Left hindlimb (tissue), 1 donor: ENCODE measurements at regions not wholly inside any gene's neighbourhood (a gene's known extent, or its start where the extent isn't known, plus 50 kb on each side); places are given as distances from the start of the nearest gene placed in this dataset.

Experiments
- DNase-seq: peaks from one replicate; pipeline ENCODE4 v3.0.0-alpha.2; 2018

DNA sequence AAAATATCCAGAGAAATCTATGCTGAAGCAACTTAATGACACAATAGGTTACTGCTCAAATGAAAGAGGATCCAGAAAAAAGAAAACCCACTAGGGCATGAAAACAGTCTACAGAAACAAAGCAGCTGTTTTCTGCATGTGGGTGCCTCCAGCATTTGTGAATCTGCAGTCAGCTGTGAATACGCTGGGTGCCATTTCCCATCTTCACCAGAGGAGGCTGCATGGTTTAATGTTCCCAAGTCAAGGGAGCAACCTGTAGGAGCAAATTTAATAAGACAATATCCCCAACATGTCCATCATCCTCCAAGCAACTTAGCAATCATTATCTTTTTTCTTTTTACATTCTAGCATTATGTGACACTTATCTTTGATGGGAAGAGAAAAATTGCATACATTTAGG is 396.6 kb downstream of the BRINP2 start:
- DNase-seq = no peak

DNA sequence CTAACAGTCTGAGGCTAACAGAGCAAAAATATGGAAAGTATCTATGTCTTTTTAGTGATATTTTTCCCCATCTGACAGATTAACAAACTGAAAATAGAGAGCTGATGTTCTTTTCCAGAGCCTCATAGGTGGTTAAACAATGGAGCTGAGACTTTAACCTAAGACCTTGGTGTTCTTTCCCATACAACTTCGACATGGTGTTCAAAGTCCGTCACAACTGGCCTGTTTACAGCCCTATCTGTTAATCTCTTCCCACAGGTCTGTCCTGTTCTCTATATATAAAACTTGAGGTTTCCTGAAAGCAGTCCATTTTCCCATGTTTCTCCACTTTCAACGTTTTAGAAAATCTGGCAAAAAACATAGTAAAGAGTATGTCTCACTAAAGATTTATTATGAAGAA is 395.7 kb downstream of the BRINP2 start:
- no peak for DNase-seq

DNA sequence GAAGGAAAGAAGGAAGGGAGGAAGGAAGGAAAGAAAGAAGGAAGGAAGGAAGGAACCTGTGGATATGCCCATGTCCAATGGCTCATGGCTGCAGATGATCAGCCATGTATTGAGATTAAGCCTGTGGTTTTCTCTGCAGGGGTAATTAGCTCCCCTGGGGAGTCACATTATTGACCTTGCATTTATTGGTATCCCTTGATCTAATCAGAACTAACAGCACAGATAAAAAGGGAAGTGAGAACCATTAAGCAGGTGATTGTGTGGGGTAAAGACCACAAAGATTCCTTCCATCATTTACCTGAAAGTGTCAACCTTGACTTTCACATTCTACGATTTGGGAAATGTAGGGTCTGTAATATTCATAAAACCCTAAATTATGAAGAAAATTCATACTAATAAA is 390.7 kb downstream of the BRINP2 start:
- no peak for DNase-seq

DNA sequence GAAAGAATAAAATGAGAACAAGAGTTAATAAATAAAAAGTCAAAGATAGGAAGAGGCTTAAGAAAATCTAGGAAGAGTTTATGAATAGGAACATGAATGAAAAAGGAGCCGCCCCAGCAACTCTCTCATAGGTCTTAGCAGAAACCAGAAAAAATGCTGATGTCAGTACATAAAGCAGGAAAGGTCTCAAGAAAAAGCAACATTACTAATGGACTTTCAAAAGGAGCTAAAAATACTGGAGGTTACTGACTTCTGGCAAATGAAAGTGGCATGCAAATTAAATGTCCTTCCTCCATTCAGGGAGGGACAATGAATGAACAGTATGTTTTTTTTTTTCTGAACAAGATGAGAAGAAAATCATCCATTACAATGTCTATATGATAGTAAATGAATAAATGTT is 387.6 kb downstream of the BRINP2 start:
- DNase-seq = no peak

DNA sequence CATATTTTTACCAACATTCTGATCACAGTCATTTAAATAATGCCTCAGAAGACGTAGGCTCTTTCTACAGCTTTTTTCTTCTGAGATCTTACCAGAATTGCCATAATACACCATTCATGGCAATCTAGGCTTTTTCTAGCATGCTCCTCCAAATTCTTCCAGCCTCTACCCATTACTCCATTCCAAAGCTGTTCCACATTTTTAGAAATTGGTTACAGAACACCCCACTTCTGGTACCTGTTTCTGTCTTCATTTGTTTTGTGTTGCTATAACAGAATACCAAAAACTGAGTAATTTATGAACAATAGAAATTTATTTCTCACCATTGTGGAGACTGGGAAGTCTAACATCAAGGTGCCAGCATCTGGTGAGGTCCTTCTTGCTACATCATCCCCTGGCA is 385.4 kb downstream of the BRINP2 start:
- DNase-seq = no peak

DNA sequence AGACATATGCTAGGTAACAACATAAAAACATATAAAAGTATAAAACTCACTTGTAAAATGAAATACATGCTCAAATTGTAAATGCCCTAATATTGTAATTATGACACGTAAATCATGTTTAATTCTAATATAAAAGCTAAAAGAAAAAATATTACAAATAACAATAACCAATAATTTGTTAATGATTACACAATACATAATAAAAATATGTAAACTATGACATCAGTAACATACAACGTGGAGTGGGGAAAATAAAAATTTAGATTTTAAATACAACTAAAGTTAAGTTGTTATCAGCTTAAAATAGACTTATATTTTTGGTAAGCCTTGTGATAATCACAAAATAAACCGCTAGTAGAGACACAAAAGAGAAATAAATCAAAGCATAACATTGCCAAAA is 376.4 kb downstream of the BRINP2 start:
- no peak for DNase-seq

DNA sequence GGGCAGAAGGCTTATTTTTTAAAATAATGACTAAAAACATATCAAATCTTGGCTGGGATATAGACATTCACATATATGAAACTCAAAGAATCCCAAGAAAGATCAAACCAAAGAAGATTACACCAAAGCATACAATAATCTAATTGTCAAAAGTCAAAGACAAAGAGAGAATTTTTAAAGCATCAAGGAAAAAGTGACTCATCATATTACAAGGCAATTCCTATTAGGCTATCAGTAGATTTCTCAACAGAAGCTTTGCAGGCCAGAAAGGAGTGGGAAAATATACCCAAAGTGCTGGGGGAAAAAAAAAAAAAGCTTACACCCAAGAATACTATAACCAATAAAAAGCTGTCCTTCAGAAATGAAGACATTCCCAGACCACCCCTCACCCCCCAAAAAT is 375.6 kb downstream of the BRINP2 start:
- DNase-seq = no peak

DNA sequence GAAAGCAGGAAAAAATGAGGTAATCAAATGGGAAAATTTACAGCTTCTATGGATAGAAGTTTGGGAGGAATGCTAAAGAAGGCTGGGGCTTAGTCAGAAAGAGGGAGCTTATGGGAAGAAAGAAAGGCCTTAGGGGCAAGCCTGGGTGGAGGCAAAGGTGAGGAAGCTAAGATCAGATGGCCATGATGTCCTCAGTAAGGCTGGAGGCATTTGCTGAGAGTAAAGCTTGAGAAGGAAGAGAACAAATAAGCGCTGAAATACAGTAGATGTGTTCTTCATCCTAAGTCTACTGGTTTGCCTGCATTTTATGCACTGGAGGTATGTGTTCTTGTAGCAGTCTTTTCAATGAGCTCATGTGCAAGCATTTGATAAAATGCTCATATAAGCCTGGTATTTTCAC is 355.4 kb downstream of the BRINP2 start:
- no peak for DNase-seq

DNA sequence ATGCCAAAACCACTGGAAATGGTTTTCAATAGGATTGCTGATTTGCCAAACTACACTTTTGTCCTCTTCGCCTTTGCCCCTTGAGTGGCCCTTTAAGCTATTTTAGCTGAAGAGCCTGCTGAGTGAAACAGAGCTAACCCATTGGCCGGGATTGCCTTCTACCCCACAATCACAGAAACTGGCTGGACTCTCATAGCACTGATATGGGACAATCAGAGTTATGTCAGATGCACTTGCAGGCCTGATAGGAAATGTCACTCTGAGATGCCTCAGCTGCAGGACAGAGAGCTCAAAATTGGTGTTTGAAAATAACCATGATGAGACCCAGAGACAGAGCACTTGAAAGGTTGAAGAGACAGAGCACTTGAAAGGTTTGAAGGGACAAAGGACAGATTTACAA is 354.4 kb downstream of the BRINP2 start:
- DNase-seq = no peak

DNA sequence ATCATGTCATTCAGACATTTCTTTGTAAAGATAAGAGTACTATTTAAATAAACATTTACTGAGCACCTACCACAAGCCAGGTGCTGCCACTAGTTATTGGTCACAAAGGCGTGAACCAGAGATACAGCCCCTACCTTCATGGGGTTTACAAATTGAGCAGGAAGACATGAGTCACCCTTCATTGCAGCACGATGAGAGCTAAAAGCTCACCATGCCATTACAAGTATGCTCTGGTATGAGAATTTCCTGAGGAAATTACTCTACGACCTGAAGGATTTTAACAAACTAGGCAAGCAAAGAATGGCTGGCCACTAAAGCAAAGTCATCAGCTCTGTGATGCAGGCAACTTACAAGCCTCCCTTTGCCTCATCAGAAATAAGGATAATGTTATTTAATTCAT is 346.8 kb downstream of the BRINP2 start:
- DNase-seq = no peak

DNA sequence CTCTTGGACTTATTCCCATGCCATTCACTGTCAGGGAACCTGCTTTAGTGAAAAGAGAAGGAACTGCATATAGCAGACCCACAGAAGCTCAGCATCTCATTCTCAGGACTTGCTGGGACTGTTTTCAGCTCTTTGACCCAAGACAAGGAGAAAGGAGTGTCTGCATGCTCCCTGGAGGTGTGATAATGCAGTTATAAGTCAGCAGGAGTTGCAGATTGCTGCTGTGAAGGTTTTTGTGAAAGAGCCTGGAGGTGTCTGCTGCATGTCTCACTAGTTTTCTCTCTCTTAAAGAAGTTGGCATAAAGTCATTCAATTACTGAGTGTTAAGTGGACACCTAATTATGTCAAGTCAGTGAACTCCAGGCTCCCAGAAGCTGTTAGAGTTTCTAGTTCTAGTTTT is 343.4 kb downstream of the BRINP2 start:
- DNase-seq = no peak

DNA sequence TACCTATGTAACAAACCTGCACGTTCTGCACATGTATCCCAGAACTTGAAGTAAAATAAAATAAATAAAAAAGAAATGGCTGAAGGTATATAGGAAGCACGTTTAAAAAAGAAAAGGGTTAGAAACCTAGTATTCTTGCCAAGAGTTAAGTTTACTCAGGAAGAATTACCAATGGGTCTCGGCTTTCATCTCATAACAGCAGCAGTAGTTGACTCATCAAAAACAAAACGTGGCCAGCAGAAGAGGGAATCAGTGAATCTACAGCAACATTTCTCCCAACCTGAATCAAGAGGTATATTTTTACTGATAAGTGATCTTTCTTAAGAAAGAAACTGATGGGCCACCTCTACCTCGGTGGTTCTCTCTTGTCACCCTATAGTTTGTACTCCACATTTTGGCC is 340.3 kb downstream of the BRINP2 start:
- DNase-seq = no peak

DNA sequence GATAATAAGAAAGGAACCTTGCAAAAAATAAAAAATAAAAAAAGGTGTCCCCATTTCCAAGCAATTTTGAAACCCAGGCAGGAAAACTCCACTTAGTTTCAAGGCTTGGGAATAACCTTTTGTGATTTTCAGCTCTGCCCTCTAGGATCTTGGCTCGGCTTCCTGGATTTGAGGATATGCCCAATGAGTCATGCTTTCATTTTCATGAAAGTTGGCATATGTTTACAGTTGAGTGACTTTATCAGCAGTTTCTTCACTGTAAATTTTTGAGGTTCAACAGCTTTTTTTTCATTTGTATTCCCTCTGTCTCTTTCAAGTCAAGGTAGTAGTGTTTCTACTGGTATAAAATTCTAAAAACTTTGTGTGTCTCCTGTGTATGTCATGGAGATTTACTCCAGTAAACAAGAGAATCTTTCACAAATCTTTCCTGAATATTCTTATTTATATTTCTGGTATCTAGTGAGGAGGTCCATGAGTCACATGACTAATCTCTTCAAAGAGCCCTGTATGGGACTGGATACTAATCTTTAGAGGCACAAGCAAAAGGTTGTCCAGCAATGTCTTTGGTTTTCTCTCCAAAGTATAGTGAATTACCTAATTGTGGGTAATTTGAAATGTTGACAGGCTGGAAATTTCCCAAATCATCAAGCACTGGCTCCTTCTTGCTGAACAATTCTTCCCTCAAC is 335.3 kb downstream of the BRINP2 start:
- DNase-seq = no peak

DNA sequence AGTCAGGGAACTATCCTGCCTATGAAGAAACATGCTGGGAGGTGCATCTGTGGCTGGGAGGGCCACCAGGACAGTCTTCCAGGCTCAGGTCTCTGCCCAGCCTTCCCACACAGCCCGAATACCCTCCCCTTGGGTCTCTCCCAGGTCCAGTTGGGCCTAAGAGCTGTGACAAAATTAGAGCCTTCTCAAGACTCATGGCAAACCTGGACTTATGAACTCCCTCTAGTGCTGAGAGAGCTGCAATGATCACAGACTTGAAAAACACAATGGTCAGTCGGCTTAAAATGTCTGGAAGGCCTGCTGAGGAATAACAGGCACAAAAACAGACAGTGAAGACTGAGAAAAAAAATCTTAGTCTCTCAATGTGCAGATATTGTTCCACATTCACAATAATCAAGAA is 325.1 kb downstream of the BRINP2 start:
- no peak for DNase-seq

DNA sequence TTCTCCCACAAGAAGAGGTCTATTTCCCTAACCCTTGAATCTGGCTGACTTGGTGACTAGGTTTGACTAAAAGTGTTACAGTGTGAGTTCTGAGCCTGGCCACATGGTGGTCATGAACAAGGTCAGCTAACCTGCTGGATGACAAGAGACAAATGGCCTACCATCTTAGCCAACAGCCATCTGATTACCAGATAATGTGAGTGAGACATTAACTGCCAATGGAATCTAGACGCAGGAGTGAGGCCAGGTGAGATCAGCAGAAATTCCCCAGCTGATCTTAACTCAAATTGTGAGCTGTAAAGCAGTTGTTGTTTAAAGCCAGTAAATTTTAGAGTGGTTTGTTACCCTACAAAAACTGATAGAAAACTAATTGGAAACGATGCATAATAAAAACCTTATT is 320.0 kb downstream of the BRINP2 start:
- DNase-seq = no peak

DNA sequence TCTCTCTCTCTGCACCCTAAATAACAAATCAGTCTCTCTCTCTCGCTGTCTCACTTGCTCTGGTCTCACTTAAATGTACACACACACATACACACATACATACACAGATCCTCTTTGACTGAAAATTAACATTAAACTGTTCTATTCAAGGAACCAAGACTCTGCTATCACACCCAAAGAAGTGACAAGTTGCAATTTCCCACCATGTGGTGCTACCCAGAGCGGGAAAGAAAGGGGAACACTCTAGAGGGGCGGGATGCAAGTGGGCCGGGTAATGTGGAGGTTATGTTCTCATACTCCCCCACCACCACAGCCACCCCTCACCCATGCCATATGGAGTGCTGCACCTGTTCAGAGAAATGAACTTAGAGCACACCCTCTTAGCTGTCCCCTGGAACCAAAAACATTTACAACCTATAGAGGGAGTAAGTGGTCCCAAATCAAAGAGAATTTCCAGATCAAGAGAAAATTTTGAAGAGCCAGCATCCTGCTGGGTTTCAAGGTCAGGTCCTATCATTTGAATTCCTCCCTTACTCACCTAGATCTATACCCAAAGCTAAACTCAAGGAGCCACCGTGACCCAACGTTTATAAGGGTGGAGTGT is 319.4 kb downstream of the BRINP2 start:
- DNase-seq = no peak

DNA sequence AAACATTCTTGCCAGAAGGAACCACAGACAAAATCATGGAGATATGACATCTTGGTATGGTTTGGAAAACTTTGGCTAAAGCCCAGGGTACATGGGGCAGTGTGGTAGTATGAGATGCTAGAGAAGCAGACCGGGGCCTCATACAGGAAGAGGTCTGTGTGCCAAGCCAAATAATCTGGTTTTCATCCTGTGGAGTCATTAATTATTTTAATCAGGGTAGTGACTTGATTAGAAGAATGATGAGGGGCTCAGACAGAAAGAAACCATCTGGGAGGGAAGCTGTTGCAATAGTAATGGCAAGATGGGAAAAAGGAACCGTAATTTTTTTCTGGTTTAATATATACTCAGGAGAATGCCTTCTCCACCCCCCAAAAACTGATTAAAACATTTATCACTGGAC is 318.0 kb downstream of the BRINP2 start:
- DNase-seq = no peak

DNA sequence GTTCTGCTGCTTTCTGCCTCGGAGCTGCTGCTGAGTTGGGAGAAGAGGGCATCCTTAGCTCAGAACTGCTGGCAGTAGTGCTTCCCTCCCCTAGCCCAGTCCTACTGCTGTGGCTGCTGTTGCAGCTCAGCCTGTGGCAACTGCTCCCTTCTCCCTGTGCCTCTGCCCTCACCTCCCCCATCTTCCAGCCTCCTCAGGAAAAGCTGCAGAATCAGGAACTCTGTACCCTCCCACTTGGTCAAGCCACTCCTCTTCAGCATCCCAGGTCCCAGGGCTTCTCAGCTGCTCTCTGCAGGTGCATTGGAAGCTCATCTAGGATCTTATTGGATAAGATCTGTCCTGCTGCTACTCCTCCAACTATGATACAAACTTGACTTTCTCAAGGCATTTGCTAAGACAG is 316.7 kb downstream of the BRINP2 start:
- no peak for DNase-seq

DNA sequence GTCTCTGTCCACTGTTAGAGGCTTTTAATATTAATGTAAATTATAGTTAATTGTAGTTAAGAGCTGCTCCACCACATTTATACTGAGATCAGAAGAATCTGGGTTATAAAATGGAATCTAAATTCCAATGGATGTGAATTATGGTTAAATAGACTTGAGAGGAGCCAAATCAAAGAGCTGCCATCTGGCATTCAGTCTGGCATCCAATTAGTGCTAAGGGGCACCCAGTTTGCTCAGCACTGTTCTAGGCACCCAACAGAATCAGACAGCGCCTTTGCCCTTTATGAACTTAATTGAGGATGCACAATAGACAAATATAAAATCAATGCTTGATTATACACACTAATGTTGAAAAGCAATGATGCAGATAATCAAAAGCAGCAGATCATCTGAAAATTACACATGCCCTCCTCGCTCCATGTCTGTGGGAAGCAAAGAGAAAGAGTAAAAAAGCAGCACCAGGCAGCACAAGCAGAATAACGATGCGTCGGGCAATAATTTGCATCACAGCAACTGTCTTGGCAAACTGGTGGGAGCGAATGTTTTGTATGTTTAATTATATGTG is 310.1 kb downstream of the BRINP2 start:
- DNase-seq = no peak

DNA sequence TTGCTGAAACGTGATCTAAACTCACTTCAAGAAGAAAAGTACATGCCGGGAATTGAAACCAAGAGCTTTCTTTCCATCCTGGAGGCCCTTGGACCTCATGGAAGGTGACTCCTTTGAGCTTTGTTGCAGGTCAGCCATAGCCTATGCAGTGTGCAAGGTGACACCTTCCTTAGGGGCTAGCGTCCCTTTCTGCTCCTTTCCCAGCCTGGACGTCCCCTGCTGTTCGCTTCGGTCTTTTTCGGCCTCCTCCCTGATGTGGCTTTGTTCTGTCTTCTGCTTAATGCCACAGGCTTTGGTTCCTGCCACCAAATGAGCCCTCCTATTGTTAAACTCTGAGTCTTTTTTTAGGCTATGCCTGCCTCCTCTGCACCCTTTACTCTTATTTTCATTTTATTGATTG is 308.8 kb downstream of the BRINP2 start:
- no peak for DNase-seq

DNA sequence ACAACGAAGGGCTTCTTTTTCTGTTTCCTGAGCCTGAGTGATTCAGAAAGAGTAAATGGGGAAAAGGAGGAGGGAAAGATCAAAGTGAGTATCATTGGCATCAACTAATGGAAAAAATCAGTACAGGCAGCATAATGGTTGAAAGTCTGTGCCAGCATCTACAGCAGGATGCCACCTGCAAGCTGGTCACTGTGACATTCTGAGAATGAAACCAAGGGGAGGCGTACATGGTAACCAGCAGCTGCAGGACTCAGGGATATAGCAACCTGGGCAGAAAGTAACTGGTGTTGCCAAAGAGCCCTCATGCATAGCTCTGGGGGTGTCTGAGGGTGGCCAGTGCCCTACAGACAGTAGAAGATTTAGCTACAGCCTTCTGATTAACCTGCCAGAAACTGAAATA is 305.9 kb downstream of the BRINP2 start:
- no peak for DNase-seq

DNA sequence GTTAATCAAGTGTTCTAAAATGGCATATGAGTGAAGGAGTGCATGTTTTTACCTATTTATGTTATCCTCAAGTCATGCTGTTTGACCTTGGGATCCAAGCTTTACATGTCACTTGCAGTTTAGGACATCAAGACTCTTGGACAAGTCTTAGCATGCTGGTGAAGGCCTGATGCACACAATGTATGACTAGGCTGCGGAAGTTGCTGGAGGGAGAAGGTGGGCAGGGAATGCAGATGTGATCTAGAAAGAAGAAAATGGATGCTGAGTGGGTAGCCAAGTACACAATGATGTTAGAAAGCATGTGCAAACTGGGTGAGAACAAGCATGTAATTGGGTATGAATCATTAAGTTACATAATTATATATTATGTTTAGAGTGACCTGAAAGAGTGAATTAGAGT is 301.8 kb downstream of the BRINP2 start:
- DNase-seq = no peak

DNA sequence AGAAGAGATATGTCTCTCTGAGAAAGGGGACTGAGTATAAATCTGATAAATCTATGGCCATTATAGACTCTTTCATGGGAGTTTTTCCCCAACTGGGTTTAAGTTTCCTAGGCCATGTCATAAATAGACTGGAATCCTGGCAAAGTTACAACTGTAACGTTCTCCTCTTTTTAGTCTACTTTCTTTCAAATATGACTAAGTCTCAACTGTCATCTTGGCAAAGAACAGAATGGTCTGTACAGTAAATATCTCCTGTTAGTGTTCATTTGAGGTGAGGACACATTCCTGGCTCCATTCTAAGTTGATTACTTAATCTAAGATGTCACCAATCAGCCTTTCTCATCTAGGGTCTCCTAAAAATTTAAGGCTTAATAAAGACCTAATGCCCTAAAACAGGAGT is 300.5 kb downstream of the BRINP2 start:
- DNase-seq = no peak

DNA sequence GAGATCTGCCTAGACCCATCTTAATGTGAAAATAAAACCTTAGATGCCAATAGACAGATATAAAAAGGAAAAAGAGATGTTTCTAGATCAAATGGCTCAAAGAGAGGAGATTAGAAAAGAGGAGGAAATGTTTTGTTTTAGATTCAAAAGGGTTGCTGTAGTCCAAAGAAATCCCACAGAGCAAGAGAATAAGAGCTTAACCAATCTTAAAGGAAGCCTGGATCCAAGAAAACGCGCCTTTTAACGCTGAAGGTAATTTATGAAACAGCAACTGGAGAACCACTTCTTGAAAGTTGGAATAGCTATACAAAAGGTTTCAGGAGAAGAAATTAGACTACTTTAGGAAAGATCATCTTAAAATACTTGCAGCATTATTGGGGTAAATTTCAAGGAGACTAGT is 298.8 kb downstream of the BRINP2 start:
- DNase-seq = no peak

DNA sequence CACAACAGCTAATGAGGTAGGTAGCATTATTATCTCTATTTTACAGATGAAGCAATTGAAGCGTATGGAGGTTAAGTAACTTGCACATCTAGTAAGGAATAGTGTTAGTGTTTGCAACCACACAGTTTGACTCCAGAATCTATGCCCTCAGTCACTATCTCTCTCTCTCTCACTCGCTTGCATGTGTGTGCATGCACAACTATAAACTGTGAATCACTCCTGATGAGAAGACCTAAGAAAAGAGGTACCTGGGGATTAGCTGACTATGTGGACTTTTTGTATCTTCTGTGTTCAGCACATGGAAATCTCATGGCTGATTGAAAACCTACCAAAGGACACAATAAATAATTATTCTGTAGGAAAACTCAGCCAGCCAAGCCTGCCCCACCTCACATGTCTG is 295.5 kb downstream of the BRINP2 start:
- DNase-seq = no peak
